HepG2 (cell line): ENCODE measurements at regions not wholly inside any gene's neighbourhood (a gene's known extent, or its start where the extent isn't known, plus 50 kb on each side); places are given as distances from the start of the nearest gene placed in this dataset.
"Not testable (repeated sequence)": the region's sequence is repeated elsewhere in the genome, so short reads cannot be mapped to it uniquely, and the experiment has no call there.

ENCODE experiments used
- ATAC-seq: fragments of 200-7000 bp; cut with Tn5 transposase; 3 replicates; pipeline ENCODE4 v1.9.1; 2020; ENCODE audit warnings: mild to moderate bottlenecking, moderate library complexity
- BruUV-seq: library from RNA; stranded (reverse); fragments of 400-500 nt; replicated peaks from 2 replicates; lab custom pipeline; 2021; lab: Mats Ljungman, UMichigan
- CTCF ChIA-PET: fragments of 300-600 bp; formaldehyde crosslinking; extraction: SDS; loops from one replicate; lab custom pipeline; 2021; ENCODE audit warnings: low total read pairs, inconsistent platforms, low intra/inter-chr PET ratio; lab: Yijun Ruan, JAX
- POLR2A ChIA-PET: fragments of 350-600 bp; sonication (Branson Sonifier 250); formaldehyde crosslinking; loops from one replicate; lab custom pipeline; 2020; ENCODE audit warnings: antibody characterized with exemption, inconsistent platforms; lab: Yijun Ruan, JAX
- DNase-seq: peaks from one replicate; pipeline ENCODE4 v3.0.0-alpha.2; 2015; ENCODE audit warnings: low spot score
- FAIRE-seq: peaks from 3 replicates; lab custom pipeline; 2011; peaks lifted over from hg19 to GRCh38; lab: Jason Lieb, UNC
- H2AFZ ChIP-seq: one replicate; pipeline ENCODE4 v1.6.1; 2011; ENCODE audit warnings: low read length, inconsistent platforms
- H3K27ac ChIP-seq: fragments of 300-600 bp; 3 replicates; pipeline ENCODE4 v1.8.0; 2011; ENCODE audit warnings: mixed run types, mild to moderate bottlenecking, mixed read lengths, low read length, inconsistent platforms; ENCODE audit not compliant: insufficient read depth; ENCODE audit errors: extremely low read length
- H3K27me3 ChIP-seq, 2 experiments: fragments of 200-600 bp in 1 of 2; 2 replicates in 1 of 2; 3 replicates in 1 of 2; pipeline versions ENCODE4 v1.6.0 to v1.8.0; 2011; ENCODE audit warnings: low read length in 2 of 2, mild to moderate bottlenecking in 2 of 2, moderate library complexity in 2 of 2, inconsistent platforms in 1 of 2; ENCODE audit not compliant: insufficient read depth in 2 of 2, control insufficient read depth in 1 of 2
- H3K36me3 ChIP-seq, 2 experiments: fragments of 200-600 bp in 1 of 2; replicated peaks in 1 of 2; 2 replicates in 1 of 2; 3 replicates in 1 of 2; pipeline versions ENCODE4 v1.5.1 to v1.8.0; 2011; ENCODE audit warnings: low read length in 2 of 2, inconsistent platforms in 1 of 2; ENCODE audit not compliant: insufficient read depth in 2 of 2, control insufficient read depth in 1 of 2
- H3K4me1 ChIP-seq: 2 replicates; pipeline ENCODE4 v1.5.1; 2012; ENCODE audit warnings: low read length, inconsistent platforms; ENCODE audit not compliant: insufficient read depth
- H3K4me2 ChIP-seq: 2 replicates; pipeline ENCODE4 v1.6.0; 2011; ENCODE audit warnings: low read depth, low read length, inconsistent platforms
- H3K4me3 ChIP-seq, 3 experiments: fragments of 200-600 bp in 1 of 3; sonication (generic), shearing (Covaris generic) in 1 of 3; replicated peaks in 1 of 3; 2 replicates each; pipeline ENCODE4 v1.5.1; 2011 to 2016; ENCODE audit warnings: low read length in 3 of 3, inconsistent platforms in 2 of 3, low read depth in 2 of 3, mild to moderate bottlenecking in 2 of 3, control low read depth in 1 of 3, mixed read lengths in 1 of 3; ENCODE audit not compliant: insufficient read depth in 1 of 3
- H3K79me2 ChIP-seq: one replicate; pipeline ENCODE4 v1.6.1; 2011; ENCODE audit warnings: low read length, inconsistent platforms; ENCODE audit not compliant: insufficient read depth
- H3K9ac ChIP-seq: 2 replicates; pipeline ENCODE4 v1.6.0; 2011; ENCODE audit warnings: mild to moderate bottlenecking, low read depth, low read length, inconsistent platforms; ENCODE audit not compliant: insufficient read depth
- H3K9me3 ChIP-seq: 2 replicates; pipeline ENCODE4 v1.5.1; 2012; ENCODE audit warnings: mild to moderate bottlenecking, low read length
- H4K20me1 ChIP-seq: 2 replicates; pipeline ENCODE4 v1.6.0; 2011; ENCODE audit warnings: inconsistent platforms, mild to moderate bottlenecking, low read length, moderate library complexity; ENCODE audit not compliant: insufficient read depth
- WGBS: methylation state at CpG from one replicate; pipeline ENCODE4 v1.1.6; 2017; ENCODE audit warnings: low lambda C conversion rate; 5-methylcytosine and 5-hydroxymethylcytosine counted together
- in situ Hi-C: cut with HindIII; loops from 2 replicates; pipeline ENCODE4 v1.10.0; 2017; ENCODE audit warnings: low pct_unique_long_range_greater_than_20kb; ENCODE audit not compliant: extremely low pct_ligation_motif_present
- intact Hi-C: fragments of 100-400 bp; cut with micrococcal nuclease; formaldehyde crosslinking; loops from one replicate; pipeline ENCODE4 v1.10.0; 2022; ENCODE audit not compliant: unreplicated experiment

DNA sequence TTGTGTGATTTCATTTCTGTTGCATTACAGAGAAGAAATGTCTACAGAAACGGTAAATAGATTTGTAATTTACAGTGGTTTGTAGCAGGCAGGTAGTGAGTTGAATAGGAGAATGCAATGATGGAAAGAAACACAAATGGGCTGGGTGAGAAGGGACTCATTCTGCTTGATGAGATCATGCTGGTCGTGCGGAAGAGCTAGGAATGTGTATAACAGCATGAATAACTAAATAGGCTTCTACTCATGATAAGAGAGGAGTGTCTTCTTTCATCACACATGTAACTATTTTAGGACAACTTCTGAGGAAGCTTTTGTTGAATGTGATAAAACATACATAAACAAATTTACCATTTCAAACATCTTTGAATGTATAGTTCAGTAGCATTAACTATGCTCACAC is 113.0 kb upstream of the HSFY1 start:
- H3K9me3 ChIP-seq, intact Hi-C loops, CTCF ChIA-PET, H3K9ac ChIP-seq, H4K20me1 ChIP-seq, H3K79me2 ChIP-seq, ATAC-seq, H3K4me3 ChIP-seq, DNase-seq, POLR2A ChIA-PET, in situ Hi-C loops, H2AFZ ChIP-seq, H3K36me3 ChIP-seq, H3K27me3 ChIP-seq, BruUV-seq, H3K4me1 ChIP-seq, H3K4me2 ChIP-seq, H3K27ac ChIP-seq: not testable (repeated sequence)
- WGBS: no CpG with 5 or more reads among the region's 3 CpGs
- peak; percentile 56 for FAIRE-seq

- H2AFZ ChIP-seq, in situ Hi-C loops, intact Hi-C loops, H3K27ac ChIP-seq, H3K9ac ChIP-seq, H3K79me2 ChIP-seq, H3K9me3 ChIP-seq, DNase-seq, H4K20me1 ChIP-seq, H3K36me3 ChIP-seq, H3K4me2 ChIP-seq, H3K27me3 ChIP-seq, POLR2A ChIA-PET, H3K4me3 ChIP-seq, CTCF ChIA-PET, BruUV-seq, H3K4me1 ChIP-seq: not testable (repeated sequence)
- ATAC-seq: peak; percentile 84
- no CpG with 5 or more reads among the region's 11 CpGs for WGBS
- FAIRE-seq: peak; percentile 30
These were observed 100.7 kb upstream of the HSFY1 start for GRCh38 chrY:18445853-18446252.

- CTCF ChIA-PET, DNase-seq, POLR2A ChIA-PET, H3K9me3 ChIP-seq, ATAC-seq, BruUV-seq, H3K9ac ChIP-seq, H3K4me2 ChIP-seq, H3K36me3 ChIP-seq, H3K27me3 ChIP-seq, intact Hi-C loops, in situ Hi-C loops, H3K4me1 ChIP-seq, H3K79me2 ChIP-seq, FAIRE-seq, H4K20me1 ChIP-seq, H2AFZ ChIP-seq, H3K4me3 ChIP-seq, H3K27ac ChIP-seq: not testable (repeated sequence)
- 41% methylated on average over 2 of the region's 3 CpGs for WGBS
These were observed 93.7 kb upstream of the HSFY1 start for GRCh38 chrY:18452815-18453214.

DNA sequence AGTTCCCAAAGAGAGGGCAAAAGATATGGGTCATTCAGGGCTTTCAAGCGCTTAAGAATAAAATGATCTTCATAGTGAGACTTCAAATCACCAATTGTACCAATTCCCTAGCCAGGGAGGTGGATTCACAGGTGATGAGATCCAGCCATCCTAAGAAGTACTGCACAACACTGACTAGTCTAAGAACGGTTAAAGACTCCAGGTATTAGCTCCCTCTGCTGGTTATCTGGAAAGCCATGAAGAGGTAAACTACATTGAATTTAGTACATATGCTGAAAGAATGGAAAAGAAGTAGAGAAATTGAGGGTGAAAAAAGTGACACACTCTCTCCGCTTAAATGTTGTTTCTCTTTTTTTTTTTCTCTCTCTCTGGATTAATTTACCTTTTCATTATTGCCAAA is 87.4 kb upstream of the HSFY1 start:
- in situ Hi-C loops, CTCF ChIA-PET, H3K36me3 ChIP-seq, POLR2A ChIA-PET, BruUV-seq, DNase-seq, H3K27me3 ChIP-seq, H3K4me3 ChIP-seq, H3K9ac ChIP-seq, H3K79me2 ChIP-seq, H4K20me1 ChIP-seq, H3K27ac ChIP-seq, H3K4me1 ChIP-seq, H3K4me2 ChIP-seq, FAIRE-seq, H2AFZ ChIP-seq, H3K9me3 ChIP-seq, intact Hi-C loops: not testable (repeated sequence)
- ATAC-seq: peak; percentile 54; the same call in 1 of the 3 replicates
- WGBS: no CpG with 5 or more reads among the region's 3 CpGs
